ENCODE measurements at regions not wholly inside any gene's neighbourhood (a gene's known extent, or its start where the extent isn't known, plus 50 kb on each side); places are given as distances from the start of the nearest gene placed in this dataset.

GRCh38 chrX:8105531-8105930 lies 65.5 kb downstream of the VCX2 start:
- H3K4me3 ChIP-seq: no peak overlapping the region
- H3K27me3 ChIP-seq: no peaks in the 10 kb centered on the region
- no peak overlapping the region for H3K27ac ChIP-seq
- no peak for DNase-seq
- no peaks in the 10 kb centered on the region for H3K4me1 ChIP-seq
- intact Hi-C loops (cut with DNase I; ENCODE audit: low total_unique reads): no loop called here
- H3K9me3 ChIP-seq: peaks cover 0 to 6% (median 0%) of the 10 kb centered on the region in 4 donors
- TF ChIP-seq POLR2AphosphoS5 (IDR thresholded peaks at IDR 0.05): no peak
- TF ChIP-seq POLR2A (IDR thresholded peaks at IDR 0.05): no peak
- TF ChIP-seq CTCF (IDR thresholded peaks at IDR 0.05): no peak
- TF ChIP-seq EP300 (IDR thresholded peaks at IDR 0.05): no peak
- no peaks in the 10 kb centered on the region for H3K36me3 ChIP-seq

GRCh38 chrX:8103655-8104054 lies 67.4 kb downstream of the VCX2 start:
- Histone ChIP-seq H3K9me3 (peaks cover 0 to 6% (median 0%) of the 10 kb centered on the region in 4 donors), H3K4me1 (no peaks in the 10 kb centered on the region), H3K27ac (no peak overlapping the region), H3K27me3 (no peaks in the 10 kb centered on the region), H3K36me3 (no peaks in the 10 kb centered on the region), H3K4me3 (no peak overlapping the region)
- 76 to 84% (median 79%) methylated on average over 6 of the region's 6 CpGs for WGBS, 5 donors
- no peak for TF ChIP-seq POLR2A (IDR thresholded peaks at IDR 0.05)
- TF ChIP-seq POLR2AphosphoS5 (IDR thresholded peaks at IDR 0.05): no peak
- TF ChIP-seq CTCF (IDR thresholded peaks at IDR 0.05): no peak
- TF ChIP-seq EP300 (IDR thresholded peaks at IDR 0.05): no peak
- no peak for DNase-seq
- intact Hi-C loops (cut with DNase I; ENCODE audit: low total_unique reads): no loop called here

GRCh38 chrX:8091510-8091909 lies 79.6 kb downstream of the VCX2 start:
- 48 to 61% (median 56%) methylated on average over 6 of the region's 6 CpGs for whole genome bisulfite sequencing, 5 donors
- no peak for DNase-seq
- Histone ChIP-seq H3K36me3 (no peaks in the 10 kb centered on the region), H3K4me3 (no peak overlapping the region), H3K27ac (no peak overlapping the region), H3K9me3 (no peaks in the 10 kb centered on the region), H3K4me1 (no peaks in the 10 kb centered on the region), H3K27me3 (no peaks in the 10 kb centered on the region)
- intact Hi-C loops (cut with DNase I; ENCODE audit: low total_unique reads): no loop called here
- TF ChIP-seq POLR2A (IDR thresholded peaks at IDR 0.05) (no peak), POLR2AphosphoS5 (IDR thresholded peaks at IDR 0.05) (no peak)

GRCh38 chrX:8090906-8091305 lies 80.2 kb downstream of the VCX2 start:
- DNase-seq: no peak
- Histone ChIP-seq H3K27me3 (no peaks in the 10 kb centered on the region), H3K27ac (no peak overlapping the region), H3K4me1 (no peaks in the 10 kb centered on the region), H3K9me3 (no peaks in the 10 kb centered on the region), H3K36me3 (no peaks in the 10 kb centered on the region), H3K4me3 (no peak overlapping the region)
- TF ChIP-seq EP300 (IDR thresholded peaks at IDR 0.05) (no peak), POLR2AphosphoS5 (IDR thresholded peaks at IDR 0.05) (no peak), CTCF (IDR thresholded peaks at IDR 0.05) (no peak), POLR2A (IDR thresholded peaks at IDR 0.05) (no peak)
- WGBS, 5 donors: 66 to 84% (median 72%) methylated on average over 3 of the region's 3 CpGs
- intact Hi-C loops (cut with DNase I; ENCODE audit: low total_unique reads): no loop called here

GRCh38 chrX:8090482-8090881 lies 80.6 kb downstream of the VCX2 start:
- no peaks in the 10 kb centered on the region for H3K9me3 ChIP-seq
- no peaks in the 10 kb centered on the region for H3K27me3 ChIP-seq
- H3K4me3 ChIP-seq: no peak overlapping the region
- no peaks in the 10 kb centered on the region for H3K36me3 ChIP-seq
- TF ChIP-seq CTCF (IDR thresholded peaks at IDR 0.05): no peak
- no peak for TF ChIP-seq POLR2A (IDR thresholded peaks at IDR 0.05)
- TF ChIP-seq POLR2AphosphoS5 (IDR thresholded peaks at IDR 0.05): no peak
- TF ChIP-seq EP300 (IDR thresholded peaks at IDR 0.05): no peak
- 92 to 97% (median 96%) methylated on average over 3 of the region's 3 CpGs for WGBS, 5 donors
- no peak overlapping the region for H3K27ac ChIP-seq
- H3K4me1 ChIP-seq: no peaks in the 10 kb centered on the region
- no peak for DNase-seq
- intact Hi-C loops (cut with DNase I; ENCODE audit: low total_unique reads): no loop called here

Data from stomach (tissue), 8 donors.